ENCODE measurements at regions not wholly inside any gene's neighbourhood (a gene's known extent, or its start where the extent isn't known, plus 50 kb on each side); places are given as distances from the start of the nearest gene placed in this dataset.

DNA sequence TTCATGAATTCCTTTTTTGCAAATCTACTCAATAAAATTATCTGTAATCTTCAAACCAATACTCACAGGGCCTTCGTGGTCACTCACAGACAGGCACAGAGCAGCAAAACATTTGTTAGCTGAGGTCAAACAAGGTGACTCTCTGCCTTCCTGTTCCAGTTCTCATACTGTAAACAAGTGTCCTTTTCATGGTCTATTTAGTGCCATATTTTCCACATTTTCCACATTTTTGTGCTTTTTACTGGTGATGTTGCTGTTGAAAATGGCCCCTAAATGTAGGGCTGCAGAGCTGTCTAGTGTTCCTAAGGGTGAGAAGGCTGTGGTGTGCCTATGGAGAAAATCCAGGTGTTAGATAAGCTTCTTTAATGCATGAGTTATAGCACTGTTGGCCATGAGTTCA is 133.1 kb upstream of the COL21A1 start:
- Histone ChIP-seq H3K36me3 (ENCODE audit: control insufficient read depth, insufficient read depth, low read length) (no peaks in the 10 kb centered on the region), H4K20me1 (ENCODE audit: insufficient read depth, low read length) (no peaks in the 10 kb centered on the region), H3K79me1 (ENCODE audit: low read depth in 1 of 2, low read length in 2 of 2) (no peaks in the 10 kb centered on the region), H2AK9ac (replicated peaks; ENCODE audit: low read depth, low read length, poor library complexity) (no peak overlapping the region), H2BK120ac (ENCODE audit: low read depth, low read length) (no peak overlapping the region), H2BK15ac (ENCODE audit: low read depth, low read length) (no peak overlapping the region), H2BK5ac (ENCODE audit: low read depth, low read length, poor library complexity, severe bottlenecking) (no peak overlapping the region), H3K4me1 (ENCODE audit: control insufficient read depth, insufficient read depth, low read length) (no peaks in the 10 kb centered on the region), H4K5ac (ENCODE audit: low read depth, low read length) (no peak overlapping the region), H3K9ac (ENCODE audit: low read depth, low read length) (no peak overlapping the region), H3K23ac (ENCODE audit: low read depth, low read length) (no peak overlapping the region), H3K9me1 (ENCODE audit: insufficient read depth, low read length) (no peaks in the 10 kb centered on the region), H3K4me3 (ENCODE audit: insufficient read depth, low read depth, low read length) (no peak overlapping the region), H4K91ac (ENCODE audit: insufficient read depth, low read depth, low read length) (no peak overlapping the region), H3K14ac (replicated peaks; ENCODE audit: low read depth, low read length) (0 out of 2 replicates have a peak overlapping the region, but pooled peaks have one; percentile 39), H3K4me2 (ENCODE audit: low read depth, low read length) (no peak overlapping the region), H3K9me3 (ENCODE audit: control insufficient read depth, insufficient read depth, low read length) (no peaks in the 10 kb centered on the region), H4K8ac (ENCODE audit: low read depth in 2 of 2, low read length in 2 of 2) (no peak overlapping the region), H2BK20ac (ENCODE audit: low read depth, low read length) (no peak overlapping the region), H3K27me3 (ENCODE audit: control insufficient read depth, insufficient read depth, low read length) (no peaks in the 10 kb centered on the region), H2AFZ (replicated peaks; ENCODE audit: low read length, poor library complexity) (no peak overlapping the region), H3K56ac (ENCODE audit: extremely low read depth, insufficient read depth, low read length) (no peak overlapping the region), H3K4ac (ENCODE audit: low read depth, low read length) (no peak overlapping the region), H2AK5ac (ENCODE audit: low read depth, low read length) (no peak overlapping the region), H3K27ac (ENCODE audit: insufficient read depth, low read length) (no peak overlapping the region), H3K18ac (ENCODE audit: low read depth, low read length) (no peak overlapping the region)
- intact Hi-C loops (cut with micrococcal nuclease) = no loop called here
- POLR2A ChIA-PET (ENCODE audit: unreplicated experiment) = no interaction called here
- BruUV-seq (replicated peaks) = no TSS peak
- in situ Hi-C loops (cut with MboI; ENCODE audit: low sequenced_read_pairs) = no loop called here
- CTCF ChIA-PET = interaction anchor here (0.6 kb wide), 1 partner anchor 774 kb away, joined by 3 read pairs; no protein-coding TSS in a partner anchor
- DNase-seq = no peak
- dilution Hi-C loops (cut with HindIII; ENCODE audit: low sequenced_read_pairs, unreplicated experiment) = no loop called here
- TF ChIP-seq SMC3 (IDR thresholded peaks at IDR 0.05; ENCODE audit: low read depth, low read length) (no peak), CEBPB (IDR thresholded peaks at IDR 0.05; ENCODE audit: low read depth, low read length) (no peak), BHLHE40 (IDR thresholded peaks at IDR 0.05; ENCODE audit: low read depth, low read length) (no peak), RAD21 (IDR thresholded peaks at IDR 0.05; ENCODE audit: low read length) (no peak), NFE2L2 (IDR thresholded peaks at IDR 0.05; ENCODE audit: low read depth, low read length) (no peak), RCOR1 (IDR thresholded peaks at IDR 0.05; ENCODE audit: insufficient replicate concordance, low read length) (no peak), POLR2A (IDR thresholded peaks at IDR 0.05; ENCODE audit: low read depth, low read length) (no peak), FOS (IDR thresholded peaks at IDR 0.05; ENCODE audit: low read depth, low read length) (no peak), RFX5 (IDR thresholded peaks at IDR 0.05; ENCODE audit: low read depth, low read length) (no peak), MAZ (IDR thresholded peaks at IDR 0.05; ENCODE audit: borderline replicate concordance, low read depth, low read length) (no peak), MXI1 (IDR thresholded peaks at IDR 0.05; ENCODE audit: borderline replicate concordance, low read depth, low read length) (no peak), MAFK (IDR thresholded peaks at IDR 0.05; ENCODE audit: low read depth, low read length) (no peak), CHD1 (IDR thresholded peaks at IDR 0.05; ENCODE audit: low read depth, low read length) (no peak)
- TF ChIP-seq, protein P1, sequence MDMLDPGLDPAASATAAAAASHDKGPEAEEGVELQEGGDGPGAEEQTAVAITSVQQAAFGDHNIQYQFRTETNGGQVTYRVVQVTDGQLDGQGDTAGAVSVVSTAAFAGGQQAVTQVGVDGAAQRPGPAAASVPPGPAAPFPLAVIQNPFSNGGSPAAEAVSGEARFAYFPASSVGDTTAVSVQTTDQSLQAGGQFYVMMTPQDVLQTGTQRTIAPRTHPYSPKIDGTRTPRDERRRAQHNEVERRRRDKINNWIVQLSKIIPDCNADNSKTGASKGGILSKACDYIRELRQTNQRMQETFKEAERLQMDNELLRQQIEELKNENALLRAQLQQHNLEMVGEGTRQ (IDR thresholded peaks at IDR 0.05; ENCODE audit: low read depth, low read length) = no peak
- TF ChIP-seq, protein P2, sequence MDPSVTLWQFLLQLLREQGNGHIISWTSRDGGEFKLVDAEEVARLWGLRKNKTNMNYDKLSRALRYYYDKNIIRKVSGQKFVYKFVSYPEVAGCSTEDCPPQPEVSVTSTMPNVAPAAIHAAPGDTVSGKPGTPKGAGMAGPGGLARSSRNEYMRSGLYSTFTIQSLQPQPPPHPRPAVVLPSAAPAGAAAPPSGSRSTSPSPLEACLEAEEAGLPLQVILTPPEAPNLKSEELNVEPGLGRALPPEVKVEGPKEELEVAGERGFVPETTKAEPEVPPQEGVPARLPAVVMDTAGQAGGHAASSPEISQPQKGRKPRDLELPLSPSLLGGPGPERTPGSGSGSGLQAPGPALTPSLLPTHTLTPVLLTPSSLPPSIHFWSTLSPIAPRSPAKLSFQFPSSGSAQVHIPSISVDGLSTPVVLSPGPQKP (IDR thresholded peaks at IDR 0.05; ENCODE audit: borderline replicate concordance, low read depth, low read length) = no peak
- TF ChIP-seq, protein P3, sequence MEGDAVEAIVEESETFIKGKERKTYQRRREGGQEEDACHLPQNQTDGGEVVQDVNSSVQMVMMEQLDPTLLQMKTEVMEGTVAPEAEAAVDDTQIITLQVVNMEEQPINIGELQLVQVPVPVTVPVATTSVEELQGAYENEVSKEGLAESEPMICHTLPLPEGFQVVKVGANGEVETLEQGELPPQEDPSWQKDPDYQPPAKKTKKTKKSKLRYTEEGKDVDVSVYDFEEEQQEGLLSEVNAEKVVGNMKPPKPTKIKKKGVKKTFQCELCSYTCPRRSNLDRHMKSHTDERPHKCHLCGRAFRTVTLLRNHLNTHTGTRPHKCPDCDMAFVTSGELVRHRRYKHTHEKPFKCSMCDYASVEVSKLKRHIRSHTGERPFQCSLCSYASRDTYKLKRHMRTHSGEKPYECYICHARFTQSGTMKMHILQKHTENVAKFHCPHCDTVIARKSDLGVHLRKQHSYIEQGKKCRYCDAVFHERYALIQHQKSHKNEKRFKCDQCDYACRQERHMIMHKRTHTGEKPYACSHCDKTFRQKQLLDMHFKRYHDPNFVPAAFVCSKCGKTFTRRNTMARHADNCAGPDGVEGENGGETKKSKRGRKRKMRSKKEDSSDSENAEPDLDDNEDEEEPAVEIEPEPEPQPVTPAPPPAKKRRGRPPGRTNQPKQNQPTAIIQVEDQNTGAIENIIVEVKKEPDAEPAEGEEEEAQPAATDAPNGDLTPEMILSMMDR (conservative IDR thresholded peaks at IDR 0.05; ENCODE audit: low read depth, low read length) = no peak
- WGBS, 2 experiments (ENCODE audit: extremely low coverage in 2 of 2, insufficient read length in 1 of 2) = no CpG with 5 or more reads among the region's 1 CpG
- no peak for ATAC-seq (ENCODE audit: low read depth)

All from IMR-90 (cell line).